Renal pelvis (tissue), 1 donor: ENCODE measurements at regions not wholly inside any gene's neighbourhood (a gene's known extent, or its start where the extent isn't known, plus 50 kb on each side); places are given as distances from the start of the nearest gene placed in this dataset.
"Not testable (repeated sequence)": the region's sequence is repeated elsewhere in the genome, so short reads cannot be mapped to it uniquely, and the experiment has no call there.

Experiments
- DNase-seq: peaks from one replicate; pipeline ENCODE4 v3.0.0-alpha.2; 2013

- DNase-seq: no peak
Observed at GRCh38 chr13:30520571-30520970, 54.8 kb upstream of the HMGB1 start.

GRCh38 chr13:30523211-30523610 is 57.5 kb upstream of the HMGB1 start:
- no peak for DNase-seq

GRCh38 chr13:30523817-30524216 is 58.1 kb upstream of the HMGB1 start:
- not testable (repeated sequence) for DNase-seq

GRCh38 chr13:30525212-30525611 is 59.5 kb upstream of the HMGB1 start:
- not testable (repeated sequence) for DNase-seq

- DNase-seq: peak; percentile 11
Observed at GRCh38 chr13:30526612-30527495, 61.1 kb upstream of the HMGB1 start.

- DNase-seq: no peak
Observed at GRCh38 chr13:30529085-30529834, 63.5 kb upstream of the HMGB1 start.

GRCh38 chr13:30535046-30535445 is 69.3 kb upstream of the HMGB1 start:
- DNase-seq: no peak

GRCh38 chr13:30545320-30545719 is 72.4 kb upstream of the USPL1 start:
- DNase-seq: no peak

- DNase-seq: not testable (repeated sequence)
Observed at GRCh38 chr13:30548046-30548445, 69.7 kb upstream of the USPL1 start.

- peak; percentile 7 for DNase-seq
Observed at GRCh38 chr13:30551189-30551588, 66.5 kb upstream of the USPL1 start.

- DNase-seq: no peak
Observed at GRCh38 chr13:30552567-30552966, 65.2 kb upstream of the USPL1 start.

- DNase-seq: no peak
Observed at GRCh38 chr13:30559274-30559673, 58.4 kb upstream of the USPL1 start.

- no peak for DNase-seq
Observed at GRCh38 chr13:30560212-30560611, 57.5 kb upstream of the USPL1 start.

- DNase-seq: no peak
Observed at GRCh38 chr13:30561511-30561910, 56.2 kb upstream of the USPL1 start.

GRCh38 chr13:30564489-30564888 is 53.2 kb upstream of the USPL1 start:
- no peak for DNase-seq

- no peak for DNase-seq
Observed at GRCh38 chr13:30565658-30566057, 52.1 kb upstream of the USPL1 start.

GRCh38 chr13:30567072-30567471 is 50.6 kb upstream of the USPL1 start:
- no peak for DNase-seq
